GM19455 (cell line): ENCODE measurements at regions not wholly inside any gene's neighbourhood (a gene's known extent, or its start where the extent isn't known, plus 50 kb on each side); places are given as distances from the start of the nearest gene placed in this dataset.

Experiments
- ATAC-seq: cut with Tn5 transposase; IDR thresholded peaks from one replicate; pipeline ENCODE4 v1.9.1; 2021; ENCODE audit not compliant: unreplicated experiment

- no peak for ATAC-seq
These were observed 911.7 kb upstream of the POU3F3 start for GRCh38 chr2:103942199-103942598.

GRCh38 chr2:103945083-103945482, 908.8 kb upstream of the POU3F3 start:
- no peak for ATAC-seq

DNA sequence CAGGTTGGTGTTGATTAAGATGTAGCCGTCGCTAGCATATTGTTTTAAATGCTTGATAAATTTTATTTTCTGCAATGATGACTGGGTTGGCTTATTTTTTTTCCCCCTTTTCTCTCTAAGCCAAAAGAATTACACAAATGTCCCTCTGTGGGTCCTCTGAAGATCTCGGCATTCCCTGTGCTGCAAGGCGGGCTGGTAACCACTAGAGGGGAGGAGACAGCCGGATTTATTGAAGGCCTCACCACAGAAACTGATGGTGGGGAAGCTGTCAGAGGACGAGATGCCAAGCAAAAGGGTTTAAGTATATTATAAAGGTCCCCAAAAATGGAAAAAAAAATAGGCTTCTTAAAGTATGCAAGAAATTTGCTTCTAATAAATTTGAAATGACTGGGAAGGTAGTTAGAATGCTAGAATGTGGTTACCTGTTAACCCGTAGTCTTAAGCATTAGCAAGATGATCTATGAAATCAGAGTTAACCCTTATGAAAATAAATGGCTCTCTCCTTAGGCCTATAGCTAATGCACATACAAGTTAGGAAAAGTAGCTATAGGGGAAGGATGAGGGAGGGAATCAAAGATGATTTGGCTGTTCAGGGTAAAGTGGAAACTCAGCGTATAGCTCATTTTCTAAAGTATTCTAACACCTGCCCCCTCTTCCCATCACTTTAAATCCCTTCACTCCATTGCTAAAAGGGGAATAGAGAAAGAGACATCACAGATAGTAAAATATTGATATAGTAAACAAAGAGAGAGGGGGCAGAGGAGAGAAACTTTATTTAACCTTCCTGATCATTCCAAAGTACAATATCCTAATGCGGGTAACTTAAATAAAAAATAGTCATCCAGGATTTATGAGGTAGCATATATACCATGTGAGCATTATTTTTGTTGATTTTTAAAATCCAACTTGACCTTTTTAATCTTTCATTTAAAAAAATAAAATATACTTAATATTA, 894.5 kb upstream of the POU3F3 start:
- ATAC-seq, result no peak

- no peak for ATAC-seq
These were observed 893.8 kb upstream of the POU3F3 start for GRCh38 chr2:103960129-103960513.

- ATAC-seq, result no peak
These were observed 893.0 kb upstream of the POU3F3 start for GRCh38 chr2:103960951-103961350.

- no peak for ATAC-seq
These were observed 892.1 kb upstream of the POU3F3 start for GRCh38 chr2:103961862-103962261.

DNA sequence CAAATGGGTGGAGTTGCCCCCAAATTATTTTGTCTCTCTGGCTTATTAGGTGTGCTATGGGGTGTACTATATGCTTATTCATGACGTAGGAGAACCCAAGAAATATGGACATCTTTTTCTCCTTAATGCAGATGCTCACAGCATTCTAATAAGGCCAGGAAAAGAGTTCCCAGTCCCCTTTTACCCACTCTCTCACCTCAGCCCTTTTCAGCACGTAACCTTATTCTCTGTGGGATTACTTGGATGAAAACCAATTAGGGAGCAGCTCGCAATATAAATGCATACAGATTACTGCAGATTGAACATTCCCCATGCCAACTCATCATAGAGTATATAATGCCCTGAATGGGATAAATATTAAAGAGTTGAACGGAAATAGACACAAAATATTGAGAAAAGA, 891.2 kb upstream of the POU3F3 start:
- ATAC-seq, result no peak

GRCh38 chr2:103963146-103963725, 890.7 kb upstream of the POU3F3 start:
- no peak for ATAC-seq

DNA sequence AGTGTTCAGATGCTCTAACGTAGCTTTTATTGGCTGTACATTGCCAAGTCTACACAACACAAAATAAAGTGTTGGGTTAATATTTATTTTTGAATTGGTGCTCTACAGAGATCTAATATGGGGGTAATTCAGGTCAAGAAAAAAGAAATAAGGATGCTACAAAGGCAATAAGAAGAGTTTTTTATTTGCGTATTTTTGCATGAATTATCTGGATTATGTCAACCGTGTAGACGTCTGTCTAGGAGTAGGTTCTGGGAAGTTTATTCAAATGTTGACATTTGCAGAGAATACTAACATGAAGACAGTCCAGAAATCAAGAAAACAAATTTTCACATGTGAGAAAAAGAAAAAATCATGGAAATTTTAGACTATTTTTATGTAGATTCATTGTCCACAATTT, 876.7 kb upstream of the POU3F3 start:
- no peak for ATAC-seq

DNA sequence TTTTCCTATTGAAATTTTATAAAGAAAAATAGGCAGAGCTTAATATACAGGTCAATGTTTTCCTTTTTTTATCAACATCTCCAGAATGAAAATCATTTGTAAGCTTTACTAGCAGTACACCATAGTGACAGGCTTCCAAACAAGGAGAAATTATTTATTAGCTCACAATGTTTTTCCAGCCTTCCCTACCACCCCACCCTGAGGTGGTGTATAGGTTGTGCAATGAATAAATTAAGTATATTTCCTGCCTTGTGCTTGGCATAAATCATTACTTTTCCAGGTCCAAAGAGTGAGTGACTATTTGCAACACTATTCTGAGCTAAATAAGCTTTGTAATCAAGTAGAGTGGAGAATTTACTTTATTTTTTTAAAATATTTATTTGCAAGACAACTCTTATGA, 876.2 kb upstream of the POU3F3 start:
- no peak for ATAC-seq

GRCh38 chr2:103980401-103980800, 873.5 kb upstream of the POU3F3 start:
- no peak for ATAC-seq

DNA sequence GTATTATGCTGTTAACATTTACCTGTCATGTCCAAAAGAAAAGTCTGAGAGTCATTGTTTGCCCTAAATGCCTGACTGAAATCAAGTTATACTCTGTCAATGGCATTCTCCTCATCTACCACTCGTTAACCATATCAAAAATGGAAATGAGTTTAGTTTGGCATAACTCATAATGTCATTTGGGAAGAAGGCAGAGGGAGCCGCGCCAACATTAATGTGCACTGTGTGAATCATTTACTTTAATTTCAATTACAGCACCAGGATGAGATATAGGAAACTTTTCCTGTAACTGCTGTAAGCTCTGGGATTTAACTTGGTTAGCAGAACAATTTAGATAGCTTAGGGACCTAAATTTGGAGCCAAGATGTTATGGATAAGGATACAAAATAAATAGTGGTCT, 871.2 kb upstream of the POU3F3 start:
- ATAC-seq, result no peak

- no peak for ATAC-seq
These were observed 867.9 kb upstream of the POU3F3 start for GRCh38 chr2:103986001-103986400.

DNA sequence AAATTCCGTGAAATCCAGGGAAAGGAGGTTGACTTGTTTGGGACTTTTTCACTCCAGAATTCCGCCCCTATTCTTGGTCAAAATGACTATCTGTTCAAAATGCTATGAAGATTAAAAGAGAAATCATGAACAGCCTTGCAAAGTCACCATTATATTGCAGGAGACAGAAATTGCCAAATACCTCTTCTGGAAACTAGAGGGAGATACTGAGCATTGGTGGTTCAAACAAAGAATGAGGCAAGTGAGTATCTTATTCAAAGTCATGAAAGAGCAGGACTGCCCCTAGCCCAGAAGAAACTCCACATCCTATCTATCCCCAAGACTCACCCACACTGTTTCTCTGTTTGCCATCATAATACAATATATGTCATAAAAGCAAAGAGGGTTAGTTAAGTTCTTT, 862.3 kb upstream of the POU3F3 start:
- no peak for ATAC-seq

- no peak for ATAC-seq
These were observed 849.1 kb upstream of the POU3F3 start for GRCh38 chr2:104004821-104005220.

- ATAC-seq, result no peak
These were observed 837.1 kb upstream of the POU3F3 start for GRCh38 chr2:104016801-104017200.

DNA sequence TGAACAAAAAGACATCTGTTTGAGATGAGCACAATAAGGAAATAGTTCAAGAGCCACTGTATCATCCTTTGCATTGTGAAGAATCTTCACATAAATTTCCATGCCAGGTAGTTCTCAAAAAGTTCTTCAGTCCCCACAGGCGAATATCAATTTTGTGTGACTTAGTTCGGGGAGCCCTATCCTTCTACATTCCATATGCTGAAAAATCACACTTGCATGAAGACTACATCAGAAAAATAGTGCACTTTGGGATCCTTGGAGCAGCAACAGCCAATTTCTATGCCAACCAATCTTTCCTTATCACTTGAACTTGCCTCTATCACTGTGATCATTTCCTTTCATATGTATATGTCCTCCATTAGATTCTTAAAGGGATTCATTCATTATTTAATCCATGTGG, 830.6 kb upstream of the POU3F3 start:
- no peak for ATAC-seq

- ATAC-seq, result no peak
These were observed 830.1 kb upstream of the POU3F3 start for GRCh38 chr2:104023765-104024164.

DNA sequence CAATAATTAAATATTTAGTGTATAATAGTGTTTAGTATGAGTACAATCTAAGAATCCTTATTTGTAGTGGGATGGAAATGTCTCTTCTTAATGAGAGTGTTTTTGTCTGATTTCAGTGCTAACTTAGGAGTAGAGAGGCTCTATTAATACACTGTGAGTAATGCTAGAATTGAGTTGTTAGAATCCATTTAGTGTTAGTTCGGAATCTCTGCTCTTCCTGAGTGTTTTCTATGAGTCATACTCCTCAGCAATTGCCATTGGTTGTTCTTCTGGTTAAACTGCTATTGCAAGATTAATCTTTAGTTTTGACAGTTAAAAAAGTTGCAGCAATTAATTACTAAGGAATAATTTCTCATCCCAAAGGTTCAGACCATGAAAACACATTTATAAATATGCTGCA, 828.6 kb upstream of the POU3F3 start:
- ATAC-seq, result no peak

GRCh38 chr2:104026725-104027124, 827.2 kb upstream of the POU3F3 start:
- no peak for ATAC-seq

DNA sequence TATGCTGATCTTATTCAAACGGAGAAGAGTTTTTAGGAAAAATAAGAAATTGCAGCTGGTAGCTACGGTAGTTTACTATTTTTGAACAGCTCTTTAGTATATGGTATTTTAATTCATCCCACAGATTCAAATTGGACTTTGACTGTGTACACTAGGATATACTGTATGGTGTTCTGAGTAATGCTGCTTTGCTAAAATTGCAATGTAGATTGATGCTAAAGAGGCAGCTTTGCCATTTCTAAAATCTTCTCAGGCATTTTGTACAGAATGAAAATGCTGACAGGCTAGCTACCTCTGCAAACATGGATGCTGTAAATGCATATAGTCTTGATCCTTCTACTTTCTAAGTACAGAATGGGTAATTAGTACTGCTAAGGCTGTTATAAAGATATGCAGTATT, 826.6 kb upstream of the POU3F3 start:
- ATAC-seq, result no peak

- no peak for ATAC-seq
These were observed 825.9 kb upstream of the POU3F3 start for GRCh38 chr2:104028061-104028460.

- ATAC-seq, result no peak
These were observed 820.5 kb upstream of the POU3F3 start for GRCh38 chr2:104033399-104033798.
